Tibial artery (tissue), 4 donors: ENCODE measurements at regions not wholly inside any gene's neighbourhood (a gene's known extent, or its start where the extent isn't known, plus 50 kb on each side); places are given as distances from the start of the nearest gene placed in this dataset.

ENCODE experiments used
- DNase-seq, 2 donors: peaks; one replicate each; pipeline ENCODE4 v3.0.0-alpha.2; 2019
- H3K27ac ChIP-seq, 2 donors: fragments of 200-600 bp; sonication (generic) in 1 of 2; 1 replicate in 1 of 2; 2 replicates in 1 of 2; pipeline ENCODE4 v1.5.1; 2018 to 2019; ENCODE audit warnings: mild to moderate bottlenecking in 1 of 2
- H3K27me3 ChIP-seq, 2 donors: fragments of 200-600 bp; sonication (generic) in 1 of 2; one replicate each; pipeline versions ENCODE4 v1.5.1 to v1.6.0; 2016 to 2019
- H3K36me3 ChIP-seq, 3 donors: fragments of 200-600 bp; sonication (generic) in 2 of 3; one replicate each; pipeline ENCODE4 v1.5.1; 2016 to 2019; ENCODE audit warnings: mild to moderate bottlenecking in 2 of 3
- H3K4me1 ChIP-seq, 4 donors: fragments of 200-600 bp; sonication (generic) in 2 of 4; 1 replicate in 3 of 4; 2 replicates in 1 of 4; pipeline ENCODE4 v1.5.1; 2016 to 2019
- H3K4me3 ChIP-seq, 2 donors: fragments of 200-600 bp; sonication (generic) in 1 of 2; 1 replicate in 1 of 2; 2 replicates in 1 of 2; pipeline ENCODE4 v1.5.1; 2018 to 2019; ENCODE audit warnings: mild to moderate bottlenecking in 2 of 2
- H3K9me3 ChIP-seq, 3 donors: fragments of 200-600 bp; sonication (generic) in 1 of 3; one replicate each; pipeline ENCODE4 v1.5.1; 2016 to 2019
- CTCF ChIP-seq, 2 experiments: fragments of 200-600 bp in 1 of 2; fragments of 450-650 bp in 1 of 2; IDR thresholded peaks; one replicate each; pipeline ENCODE4 v1.5.1; 2017 to 2019; ENCODE audit warnings: antibody characterized with exemption in 2 of 2, mild to moderate bottlenecking in 1 of 2, moderate library complexity in 1 of 2
- intact Hi-C: fragments of 100-400 bp; cut with DNase I; formaldehyde crosslinking; loops from one replicate; pipeline ENCODE4 v1.15.0; 2023; ENCODE audit warnings: low total_unique reads

- no peak overlapping the region for H3K27ac ChIP-seq
- no peak for DNase-seq
- H3K4me1 ChIP-seq = no peaks in the 10 kb centered on the region
- no peaks in the 10 kb centered on the region for H3K36me3 ChIP-seq
- no peak for TF ChIP-seq CTCF (IDR thresholded peaks at IDR 0.05)
- H3K4me3 ChIP-seq = no peak overlapping the region
- intact Hi-C loops = no loop called here
- no peaks in the 10 kb centered on the region for H3K27me3 ChIP-seq
- H3K9me3 ChIP-seq = no peaks in the 10 kb centered on the region
These were observed 102.0 kb upstream of the USP38 start for GRCh38 chr4:143082701-143083100.

- no peaks in the 10 kb centered on the region for H3K4me1 ChIP-seq
- no peak overlapping the region for H3K4me3 ChIP-seq
- TF ChIP-seq CTCF (IDR thresholded peaks at IDR 0.05) = no peak
- H3K27me3 ChIP-seq = no peaks in the 10 kb centered on the region
- H3K36me3 ChIP-seq = no peaks in the 10 kb centered on the region
- H3K9me3 ChIP-seq = no peaks in the 10 kb centered on the region
- no peak overlapping the region for H3K27ac ChIP-seq
- intact Hi-C loops = no loop called here
- no peak for DNase-seq
These were observed 100.8 kb upstream of the USP38 start for GRCh38 chr4:143083756-143084472.

GRCh38 chr4:143084566-143084965 lies 100.2 kb upstream of the USP38 start:
- Histone ChIP-seq H3K27me3 (no peaks in the 10 kb centered on the region), H3K36me3 (no peaks in the 10 kb centered on the region), H3K9me3 (no peaks in the 10 kb centered on the region), H3K4me1 (no peaks in the 10 kb centered on the region), H3K4me3 (no peak overlapping the region), H3K27ac (no peak overlapping the region)
- intact Hi-C loops = no loop called here
- DNase-seq = no peak
- TF ChIP-seq CTCF (IDR thresholded peaks at IDR 0.05) = no peak

GRCh38 chr4:143085224-143085623 lies 99.5 kb upstream of the USP38 start:
- no peak for DNase-seq
- no peaks in the 10 kb centered on the region for H3K4me1 ChIP-seq
- intact Hi-C loops = no loop called here
- H3K4me3 ChIP-seq = no peak overlapping the region
- no peaks in the 10 kb centered on the region for H3K27me3 ChIP-seq
- no peaks in the 10 kb centered on the region for H3K36me3 ChIP-seq
- no peak overlapping the region for H3K27ac ChIP-seq
- no peaks in the 10 kb centered on the region for H3K9me3 ChIP-seq
- peak; percentile 19 to 30 for TF ChIP-seq CTCF (IDR thresholded peaks at IDR 0.05)

- Histone ChIP-seq H3K4me3 (no peak overlapping the region), H3K4me1 (no peaks in the 10 kb centered on the region), H3K27ac (no peak overlapping the region), H3K36me3 (no peaks in the 10 kb centered on the region), H3K9me3 (no peaks in the 10 kb centered on the region), H3K27me3 (no peaks in the 10 kb centered on the region)
- TF ChIP-seq CTCF (IDR thresholded peaks at IDR 0.05) = no peak
- intact Hi-C loops = no loop called here
- no peak for DNase-seq
These were observed 99.1 kb upstream of the USP38 start for GRCh38 chr4:143085659-143086058.

DNA sequence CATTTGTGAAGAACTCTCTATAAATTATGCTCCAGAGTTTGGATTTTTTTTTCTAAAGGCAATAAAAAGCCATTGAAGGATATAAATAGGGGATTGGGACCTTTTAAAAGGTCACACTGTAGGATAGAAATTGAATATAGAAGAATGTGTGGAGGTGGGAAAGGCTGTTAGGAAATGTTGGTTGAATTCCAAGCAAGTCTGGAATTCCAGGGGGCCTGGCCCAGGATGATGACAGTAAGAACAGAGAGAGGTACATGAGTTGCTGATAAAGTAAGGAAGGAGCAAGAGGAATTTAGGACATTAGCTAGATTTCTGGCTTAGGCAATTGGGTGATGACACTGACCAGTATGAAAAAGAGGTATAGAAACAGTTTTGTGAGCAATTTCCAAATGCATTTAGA lies 95.4 kb upstream of the USP38 start:
- no peaks in the 10 kb centered on the region for H3K9me3 ChIP-seq
- no peaks in the 10 kb centered on the region for H3K36me3 ChIP-seq
- no peak for TF ChIP-seq CTCF (IDR thresholded peaks at IDR 0.05)
- no peak overlapping the region for H3K4me3 ChIP-seq
- intact Hi-C loops = no loop called here
- H3K4me1 ChIP-seq = no peaks in the 10 kb centered on the region
- H3K27ac ChIP-seq = no peak overlapping the region
- DNase-seq = no peak
- H3K27me3 ChIP-seq = no peaks in the 10 kb centered on the region
